A172 (cell line): ENCODE measurements at regions not wholly inside any gene's neighbourhood (a gene's known extent, or its start where the extent isn't known, plus 50 kb on each side); places are given as distances from the start of the nearest gene placed in this dataset.

Experiments used
- DNase-seq: peaks from one replicate; pipeline ENCODE4 v3.0.0-alpha.2; 2015; ENCODE audit warnings: low spot score

GRCh38 chr3:159789017-159789416, 199.6 kb upstream of the IL12A start:
- no peak for DNase-seq

- no peak for DNase-seq
Observed at GRCh38 chr3:159789742-159790635, 198.6 kb upstream of the IL12A start.

- DNase-seq: no peak
Observed at GRCh38 chr3:159791336-159791735, 197.3 kb upstream of the IL12A start.

GRCh38 chr3:159792070-159792469, 196.6 kb upstream of the IL12A start:
- no peak for DNase-seq

GRCh38 chr3:159795042-159795441, 193.6 kb upstream of the IL12A start:
- no peak for DNase-seq

- no peak for DNase-seq
Observed at GRCh38 chr3:159795681-159796175, 192.9 kb upstream of the IL12A start.

- DNase-seq: no peak
Observed at GRCh38 chr3:159796226-159796625, 192.4 kb upstream of the IL12A start.

- peak; percentile 62 for DNase-seq
Observed at GRCh38 chr3:159796744-159797143, 191.9 kb upstream of the IL12A start.

- no peak for DNase-seq
Observed at GRCh38 chr3:159797771-159798170, 190.9 kb upstream of the IL12A start.

GRCh38 chr3:159798951-159799350, 189.7 kb upstream of the IL12A start:
- no peak for DNase-seq

GRCh38 chr3:159800434-159801155, 188.0 kb upstream of the IL12A start:
- DNase-seq: no peak

- no peak for DNase-seq
Observed at GRCh38 chr3:159802864-159803263, 185.8 kb upstream of the IL12A start.

GRCh38 chr3:159803459-159803858, 185.2 kb upstream of the IL12A start:
- no peak for DNase-seq

- peak; percentile 86 for DNase-seq
Observed at GRCh38 chr3:159804726-159805410, 183.8 kb upstream of the IL12A start.

- DNase-seq: no peak
Observed at GRCh38 chr3:159805411-159805772, 183.2 kb upstream of the IL12A start.

- no peak for DNase-seq
Observed at GRCh38 chr3:159806412-159806811, 182.2 kb upstream of the IL12A start.

GRCh38 chr3:159807137-159808040, 181.2 kb upstream of the IL12A start:
- DNase-seq: no peak

- DNase-seq: peak; percentile 74
Observed at GRCh38 chr3:159813822-159814531, 174.7 kb upstream of the IL12A start.

GRCh38 chr3:159816512-159816911, 172.1 kb upstream of the IL12A start:
- DNase-seq: no peak

- no peak for DNase-seq
Observed at GRCh38 chr3:159817126-159817525, 171.5 kb upstream of the IL12A start.

GRCh38 chr3:159817571-159817970, 171.1 kb upstream of the IL12A start:
- no peak for DNase-seq
